HepG2 (cell line): ENCODE measurements at regions not wholly inside any gene's neighbourhood (a gene's known extent, or its start where the extent isn't known, plus 50 kb on each side); places are given as distances from the start of the nearest gene placed in this dataset.
"Not testable (repeated sequence)": the region's sequence is repeated elsewhere in the genome, so short reads cannot be mapped to it uniquely, and the experiment has no call there.

ENCODE experiments used
- ATF2 ChIP-seq: sonication (generic); formaldehyde crosslinking; IDR thresholded peaks from 2 replicates; pipeline ENCODE4 v1.4.0; 2020; ENCODE audit warnings: missing genetic modification reagents
- ATF7 ChIP-seq, 2 experiments: fragments of 450-650 bp in 1 of 2; sonication (generic) in 1 of 2; formaldehyde crosslinking in 1 of 2; IDR thresholded peaks; 2 replicates each; pipeline versions ENCODE4 v1.4.0 to v1.6.1; 2016 to 2020; ENCODE audit warnings: antibody characterized with exemption in 1 of 2, mild to moderate bottlenecking in 1 of 2, missing genetic modification reagents in 1 of 2
- CEBPB ChIP-seq: IDR thresholded peaks from 2 replicates; pipeline ENCODE4 v1.6.1; 2011; ENCODE audit warnings: low read depth, low read length, improper control_type of control experiment, borderline replicate concordance
- CEBPG ChIP-seq: IDR thresholded peaks from 2 replicates; pipeline ENCODE4 v1.6.1; 2016
- DPF2 ChIP-seq: sonication (generic); formaldehyde crosslinking; IDR thresholded peaks from 2 replicates; pipeline ENCODE4 v1.4.0; 2020; ENCODE audit warnings: mild to moderate bottlenecking, low read depth, missing genetic modification reagents, borderline replicate concordance
- E2F1 ChIP-seq: sonication (generic); formaldehyde crosslinking; IDR thresholded peaks from 2 replicates; pipeline ENCODE4 v1.5.0; 2020; ENCODE audit warnings: missing genetic modification reagents
- FOXJ3 ChIP-seq: sonication (generic); formaldehyde crosslinking; IDR thresholded peaks from 2 replicates; pipeline ENCODE4 v1.4.0; 2020; ENCODE audit warnings: missing genetic modification reagents, mild to moderate bottlenecking, borderline replicate concordance
- GFI1 ChIP-seq: sonication (generic); formaldehyde crosslinking; IDR thresholded peaks from 2 replicates; pipeline ENCODE4 v1.5.0; 2020; ENCODE audit warnings: missing genetic modification reagents, mild to moderate bottlenecking, borderline replicate concordance
- HOXA5 ChIP-seq: sonication (generic); formaldehyde crosslinking; IDR thresholded peaks from 2 replicates; pipeline ENCODE4 v1.4.0; 2020; ENCODE audit warnings: missing genetic modification reagents
- ISL2 ChIP-seq: sonication (generic); formaldehyde crosslinking; IDR thresholded peaks from 2 replicates; pipeline ENCODE4 v1.5.0; 2020; ENCODE audit warnings: missing genetic modification reagents
- JUND ChIP-seq: sonication (generic); formaldehyde crosslinking; IDR thresholded peaks from 2 replicates; pipeline ENCODE4 v1.8.0; 2022; ENCODE audit warnings: mild to moderate bottlenecking, missing genetic modification reagents
- KAT8 ChIP-seq: IDR thresholded peaks from 2 replicates; pipeline ENCODE4 v1.6.1; 2016; ENCODE audit warnings: missing genetic modification reagents, missing compliant biosample characterization
- MIXL1 ChIP-seq: IDR thresholded peaks from 2 replicates; pipeline ENCODE4 v1.6.1; 2016
- RFXAP ChIP-seq: sonication (generic); formaldehyde crosslinking; IDR thresholded peaks from 2 replicates; pipeline ENCODE4 v1.4.0; 2020; ENCODE audit warnings: missing genetic modification reagents, borderline replicate concordance
- SALL1 ChIP-seq: sonication (generic); formaldehyde crosslinking; IDR thresholded peaks from 2 replicates; pipeline ENCODE4 v1.8.0; 2022; ENCODE audit warnings: mild to moderate bottlenecking, missing genetic modification reagents
- SIX1 ChIP-seq: sonication (generic); formaldehyde crosslinking; IDR thresholded peaks from 2 replicates; pipeline ENCODE4 v1.4.0; 2020; ENCODE audit warnings: missing genetic modification reagents, borderline replicate concordance
- STAG1 ChIP-seq: sonication (generic); formaldehyde crosslinking; IDR thresholded peaks from 2 replicates; pipeline ENCODE4 v1.4.0; 2020; ENCODE audit warnings: missing genetic modification reagents
- ZBTB26 ChIP-seq: IDR thresholded peaks from 2 replicates; pipeline ENCODE4 v1.6.1; 2016; ENCODE audit warnings: missing compliant biosample characterization, missing genetic modification reagents, borderline replicate concordance
- ZMYM3 ChIP-seq: sonication (generic); formaldehyde crosslinking; IDR thresholded peaks from 2 replicates; pipeline ENCODE4 v1.5.1; 2020; ENCODE audit warnings: mild to moderate bottlenecking, missing genetic modification reagents
- ZNF18 ChIP-seq: sonication (generic); formaldehyde crosslinking; IDR thresholded peaks from 2 replicates; pipeline ENCODE4 v1.8.0; 2022; ENCODE audit warnings: mild to moderate bottlenecking, missing genetic modification reagents; ENCODE audit not compliant: insufficient replicate concordance
- ZNF331 ChIP-seq: sonication (generic); formaldehyde crosslinking; IDR thresholded peaks from 2 replicates; pipeline ENCODE4 v1.4.0; 2020; ENCODE audit warnings: missing genetic modification reagents
- ZNF614 ChIP-seq: IDR thresholded peaks from 2 replicates; pipeline ENCODE4 v1.6.1; 2018; ENCODE audit warnings: missing biosample characterization, missing genetic modification reagents, inconsistent platforms, borderline replicate concordance
- ZNF800 ChIP-seq: sonication (generic); formaldehyde crosslinking; IDR thresholded peaks from 2 replicates; pipeline ENCODE4 v1.4.0; 2020; ENCODE audit warnings: missing genetic modification reagents

- 0 out of 2 replicates have a peak, but pooled peaks have one; percentile 19 for TF ChIP-seq DPF2
- peak; percentile 39; the same call in 1 of the 2 replicates for TF ChIP-seq ZNF800 (CRISPR knock-in tag)
- TF ChIP-seq E2F1 (CRISPR knock-in tag) = peak; percentile 25; the same call in 1 of the 2 replicates
- TF ChIP-seq STAG1 (CRISPR knock-in tag) = peak; percentile 22; the same call in 1 of the 2 replicates
- peak; percentile 42; the same call in 1 of the 2 replicates for TF ChIP-seq ZNF331
- peak; percentile 46 for TF ChIP-seq ZNF18 (CRISPR knock-in tag)
- TF ChIP-seq JUND (CRISPR knock-in tag) = peak; percentile 40; the same call in 1 of the 2 replicates
- TF ChIP-seq ZNF614 = peak; percentile 71
- TF ChIP-seq ISL2 (CRISPR knock-in tag) = peak; percentile 69; the same call in 1 of the 2 replicates
- TF ChIP-seq CEBPG (CRISPR knock-in tag) = peak; percentile 82
- TF ChIP-seq ATF7 (IDR thresholded peaks at IDR 0.05) = 0 out of 2 replicates have a peak, but pooled peaks have one; percentile 26
- TF ChIP-seq ATF7 (CRISPR knock-in tag; IDR thresholded peaks at IDR 0.05) = not testable (repeated sequence)
- peak; percentile 3; the same call in 1 of the 2 replicates for TF ChIP-seq CEBPB
- peak; percentile 18; the same call in 1 of the 2 replicates for TF ChIP-seq HOXA5
- TF ChIP-seq MIXL1 (CRISPR knock-in tag) = 0 out of 2 replicates have a peak, but pooled peaks have one; percentile 19
- 0 out of 2 replicates have a peak, but pooled peaks have one; percentile 14 for TF ChIP-seq GFI1 (CRISPR knock-in tag)
- TF ChIP-seq ATF2 (CRISPR knock-in tag) = peak; percentile 87; the same call in 1 of the 2 replicates
- TF ChIP-seq FOXJ3 (CRISPR knock-in tag) = peak; percentile 73; the same call in 1 of the 2 replicates
- peak; percentile 57; the same call in 1 of the 2 replicates for TF ChIP-seq SIX1 (CRISPR knock-in tag)
- TF ChIP-seq ZMYM3 (CRISPR knock-in tag) = 0 out of 2 replicates have a peak, but pooled peaks have one; percentile 47
- peak; percentile 86 for TF ChIP-seq SALL1 (CRISPR knock-in tag)
- peak; percentile 38; the same call in 1 of the 2 replicates for TF ChIP-seq KAT8 (CRISPR knock-in tag)
- 0 out of 2 replicates have a peak, but pooled peaks have one; percentile 40 for TF ChIP-seq RFXAP (CRISPR knock-in tag)
- TF ChIP-seq ZBTB26 (CRISPR knock-in tag) = peak; percentile 99
These were observed 280.9 kb downstream of the PYDC2 start (continued) for GRCh38 chr3:191741847-191742350.
